ENCODE measurements at regions not wholly inside any gene's neighbourhood (a gene's known extent, or its start where the extent isn't known, plus 50 kb on each side); places are given as distances from the start of the nearest gene placed in this dataset.

DNA sequence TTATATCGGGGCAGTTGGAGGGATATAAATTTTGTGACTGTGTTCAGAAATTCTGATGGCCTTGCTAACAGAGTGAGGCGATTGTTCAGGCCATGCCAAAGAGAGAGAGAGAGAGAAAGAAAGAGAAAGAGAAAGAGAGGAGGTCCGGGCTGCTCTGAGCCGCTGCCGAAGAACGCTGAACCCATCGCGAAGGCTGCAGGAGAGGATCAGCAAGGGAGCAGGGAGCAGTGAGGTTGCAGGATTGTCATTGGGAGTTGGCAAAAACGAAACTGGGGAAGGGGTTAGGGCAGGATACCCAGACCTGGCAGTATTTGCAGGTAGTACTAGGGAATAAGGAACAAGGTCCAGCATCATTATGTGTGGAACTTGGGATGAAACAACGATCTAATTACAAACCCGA, 537.1 kb downstream of the INSC start:
- TF ChIP-seq CTCF (IDR thresholded peaks at IDR 0.05) (no peak), POLR2A (IDR thresholded peaks at IDR 0.05) (no peak)
